Uterus (tissue), 3 donors: ENCODE measurements at regions not wholly inside any gene's neighbourhood (a gene's known extent, or its start where the extent isn't known, plus 50 kb on each side); places are given as distances from the start of the nearest gene placed in this dataset.

Experiments
- DNase-seq, 2 donors: peaks; one replicate each; pipeline ENCODE4 v3.0.0-alpha.2; 2019 to 2020
- H3K27ac ChIP-seq, 2 donors: fragments of 200-600 bp; sonication (generic); 1 replicate in 1 of 2; 2 replicates in 1 of 2; pipeline ENCODE4 v1.5.1; 2016 to 2018
- H3K27me3 ChIP-seq, 2 donors: fragments of 200-600 bp; sonication (generic); one replicate each; pipeline ENCODE4 v1.5.1; 2018 to 2019; ENCODE audit warnings: control low read depth in 1 of 2
- H3K36me3 ChIP-seq, 2 donors: fragments of 200-600 bp; sonication (generic); one replicate each; pipeline ENCODE4 v1.5.1; 2019; ENCODE audit warnings: control low read depth in 1 of 2
- H3K4me1 ChIP-seq, 2 donors: fragments of 200-600 bp; sonication (generic); one replicate each; pipeline ENCODE4 v1.5.1; 2018 to 2019; ENCODE audit warnings: control low read depth in 1 of 2
- H3K4me3 ChIP-seq, 2 donors: fragments of 200-600 bp; sonication (generic); 1 replicate in 1 of 2; 2 replicates in 1 of 2; pipeline ENCODE4 v1.5.1; 2018 to 2019; ENCODE audit warnings: mild to moderate bottlenecking in 1 of 2
- H3K9me3 ChIP-seq, 2 donors: fragments of 200-600 bp; sonication (generic); one replicate each; pipeline ENCODE4 v1.5.1; 2019; ENCODE audit warnings: control low read depth in 1 of 2
- POLR2A ChIP-seq, 2 donors: fragments of 450-650 bp; IDR thresholded peaks; one replicate each; pipeline ENCODE4 v1.6.1; 2016; ENCODE audit warnings: antibody characterized with exemption in 2 of 2, mild to moderate bottlenecking in 1 of 2, moderate library complexity in 1 of 2
- intact Hi-C: fragments of 100-400 bp; cut with DNase I; formaldehyde crosslinking; loops from one replicate; pipeline ENCODE4 v1.15.1; 2023; ENCODE audit warnings: low total_unique reads
- TF ChIP-seq, protein P1 (sequence below), 4 experiments: fragments of 200-600 bp in 2 of 4; fragments of 450-650 bp in 2 of 4; sonication (generic) in 2 of 4; IDR thresholded peaks; one replicate each; pipeline ENCODE4 v1.5.1; 2016 to 2019; ENCODE audit warnings: antibody characterized with exemption in 4 of 4, mild to moderate bottlenecking in 2 of 4, moderate library complexity in 1 of 4
- donor health status: DM: yes; HTN: yes; CAD: no.

DNA sequence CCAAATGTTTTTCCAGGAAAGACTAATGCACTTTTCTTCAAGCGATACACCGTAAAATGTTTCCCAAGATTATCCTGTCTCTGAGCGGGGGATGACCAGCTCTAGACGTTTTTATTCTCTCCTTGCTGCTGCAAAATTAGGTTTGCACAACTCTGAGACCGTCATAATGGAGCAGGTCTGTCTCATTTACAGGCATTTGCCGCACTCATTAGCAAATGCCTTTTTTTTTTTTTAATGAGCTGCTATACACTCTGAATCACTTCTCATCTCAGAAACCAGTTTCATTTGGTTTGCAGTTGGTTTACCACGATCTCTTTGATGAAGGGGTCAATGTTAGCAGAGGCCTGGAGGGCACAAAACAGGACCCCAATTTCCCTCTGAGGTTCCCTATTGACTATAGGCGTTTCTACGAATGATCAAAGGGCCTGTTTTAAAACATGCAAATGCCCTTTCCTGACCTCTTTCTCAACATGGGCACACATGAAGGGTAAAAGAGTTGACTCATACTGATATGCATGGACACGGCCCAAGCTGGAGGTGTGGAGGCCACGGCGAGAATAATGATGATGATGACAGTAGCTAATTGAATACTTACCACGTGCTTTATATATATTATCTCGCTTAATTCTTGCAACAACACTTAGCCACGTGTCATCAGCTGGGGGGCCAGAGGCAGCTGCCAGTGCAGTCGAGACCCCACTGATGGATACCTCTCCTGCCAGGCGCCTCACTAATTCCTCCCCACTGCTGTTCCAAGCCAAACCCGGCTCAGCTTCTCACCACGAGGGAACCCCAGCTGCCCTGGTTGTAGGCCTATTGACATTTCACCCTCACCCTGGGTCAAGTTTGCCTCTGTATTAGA lies 89.9 kb upstream of the PTCH1 start:
- H3K27ac ChIP-seq: peak overlapping the region in 1 of 2 donors; percentile 42
- H3K9me3 ChIP-seq: no peaks in the 10 kb centered on the region
- H3K4me1 ChIP-seq: no peaks in the 10 kb centered on the region
- no peaks in the 10 kb centered on the region for H3K27me3 ChIP-seq
- no peak overlapping the region for H3K4me3 ChIP-seq
- peak in 1 of 2 donors; percentile 27 for DNase-seq
- TF ChIP-seq, protein P1, sequence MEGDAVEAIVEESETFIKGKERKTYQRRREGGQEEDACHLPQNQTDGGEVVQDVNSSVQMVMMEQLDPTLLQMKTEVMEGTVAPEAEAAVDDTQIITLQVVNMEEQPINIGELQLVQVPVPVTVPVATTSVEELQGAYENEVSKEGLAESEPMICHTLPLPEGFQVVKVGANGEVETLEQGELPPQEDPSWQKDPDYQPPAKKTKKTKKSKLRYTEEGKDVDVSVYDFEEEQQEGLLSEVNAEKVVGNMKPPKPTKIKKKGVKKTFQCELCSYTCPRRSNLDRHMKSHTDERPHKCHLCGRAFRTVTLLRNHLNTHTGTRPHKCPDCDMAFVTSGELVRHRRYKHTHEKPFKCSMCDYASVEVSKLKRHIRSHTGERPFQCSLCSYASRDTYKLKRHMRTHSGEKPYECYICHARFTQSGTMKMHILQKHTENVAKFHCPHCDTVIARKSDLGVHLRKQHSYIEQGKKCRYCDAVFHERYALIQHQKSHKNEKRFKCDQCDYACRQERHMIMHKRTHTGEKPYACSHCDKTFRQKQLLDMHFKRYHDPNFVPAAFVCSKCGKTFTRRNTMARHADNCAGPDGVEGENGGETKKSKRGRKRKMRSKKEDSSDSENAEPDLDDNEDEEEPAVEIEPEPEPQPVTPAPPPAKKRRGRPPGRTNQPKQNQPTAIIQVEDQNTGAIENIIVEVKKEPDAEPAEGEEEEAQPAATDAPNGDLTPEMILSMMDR (IDR thresholded peaks at IDR 0.05): no peak
- no peak for TF ChIP-seq POLR2A (IDR thresholded peaks at IDR 0.05)
- H3K36me3 ChIP-seq: no peaks in the 10 kb centered on the region
- intact Hi-C loops: no loop called here

DNA sequence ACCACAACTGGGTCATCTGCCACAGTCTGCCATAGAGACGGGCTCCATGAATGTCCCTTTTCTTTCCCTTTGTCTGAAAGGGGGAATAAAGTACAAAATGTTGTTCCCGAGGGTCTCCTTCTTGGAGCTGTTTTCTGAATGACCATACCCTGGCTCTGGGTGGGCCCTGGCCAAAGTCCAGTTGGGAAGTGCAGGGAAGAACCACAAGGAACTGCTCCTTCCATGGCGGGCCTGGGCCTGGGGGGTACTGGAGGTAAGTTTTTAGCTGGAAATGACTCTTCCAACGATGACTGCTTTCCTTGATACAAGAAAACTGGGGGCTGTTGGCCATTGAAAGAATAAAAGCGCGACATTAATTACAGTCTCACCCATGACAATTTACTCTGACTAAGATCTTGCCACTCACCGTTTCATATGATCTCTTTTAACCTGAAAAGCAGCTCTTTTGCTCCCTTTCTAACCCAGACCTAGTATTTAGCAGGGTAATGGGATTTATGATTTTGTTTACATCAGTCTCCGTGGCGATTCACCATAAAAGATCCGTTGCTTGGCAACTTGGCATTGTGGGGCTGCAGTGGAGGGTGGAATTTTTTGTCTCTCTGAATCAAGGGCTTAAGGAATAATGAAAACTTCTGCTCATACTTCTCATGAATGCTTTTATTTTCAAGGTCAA lies 89.2 kb upstream of the PTCH1 start:
- H3K9me3 ChIP-seq: no peaks in the 10 kb centered on the region
- intact Hi-C loops: no loop called here
- no peaks in the 10 kb centered on the region for H3K27me3 ChIP-seq
- no peaks in the 10 kb centered on the region for H3K36me3 ChIP-seq
- no peak overlapping the region for H3K4me3 ChIP-seq
- peak overlapping the region in 1 of 2 donors; percentile 2 for H3K27ac ChIP-seq
- no peaks in the 10 kb centered on the region for H3K4me1 ChIP-seq
- DNase-seq: no peak
- no peak for TF ChIP-seq POLR2A (IDR thresholded peaks at IDR 0.05)
- TF ChIP-seq, protein P1 (IDR thresholded peaks at IDR 0.05): no peak

DNA sequence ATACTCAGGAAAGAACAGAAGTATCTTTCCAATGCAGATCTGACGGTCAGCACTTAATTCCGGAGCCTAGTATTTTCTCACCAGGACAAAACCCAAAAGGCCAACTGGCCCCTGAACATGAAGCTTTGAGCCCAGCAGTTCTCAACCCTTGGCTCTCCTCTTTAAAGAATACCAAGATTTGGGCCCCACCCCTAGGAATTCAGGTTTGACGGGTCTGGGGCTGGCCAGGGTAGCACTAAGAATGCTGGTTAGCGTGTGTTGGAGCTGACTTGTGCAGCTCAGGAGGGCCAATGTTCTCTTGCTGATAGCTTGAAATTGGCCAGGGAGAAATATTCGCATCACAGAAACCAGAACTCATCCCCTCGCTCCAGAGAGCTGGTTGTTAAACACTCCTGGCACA lies 88.3 kb upstream of the PTCH1 start:
- H3K4me3 ChIP-seq: no peak overlapping the region
- TF ChIP-seq POLR2A (IDR thresholded peaks at IDR 0.05): no peak
- TF ChIP-seq, protein P1 (IDR thresholded peaks at IDR 0.05): no peak
- H3K27ac ChIP-seq: no peak overlapping the region
- H3K9me3 ChIP-seq: no peaks in the 10 kb centered on the region
- no peaks in the 10 kb centered on the region for H3K36me3 ChIP-seq
- no peaks in the 10 kb centered on the region for H3K4me1 ChIP-seq
- H3K27me3 ChIP-seq: no peaks in the 10 kb centered on the region
- DNase-seq: no peak
- intact Hi-C loops: no loop called here

DNA sequence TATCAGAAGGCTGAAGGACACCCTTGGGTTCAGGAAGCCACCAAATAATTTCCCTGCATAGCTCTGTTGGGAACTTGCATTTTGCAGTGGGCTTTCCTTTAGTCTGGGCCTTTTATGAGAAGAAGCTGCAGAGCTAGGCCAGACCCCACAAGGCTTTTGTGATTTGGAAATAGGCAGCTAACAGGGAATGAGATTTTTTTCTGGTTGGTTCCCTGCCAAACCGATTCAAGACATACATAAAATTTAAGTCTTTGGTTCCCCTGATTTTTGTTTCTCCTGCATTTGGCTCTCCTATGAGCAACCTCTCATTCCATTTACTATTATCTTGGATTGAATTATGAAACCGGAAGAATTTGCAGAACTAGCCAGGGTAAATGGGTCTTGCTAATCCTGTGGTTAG lies 81.5 kb upstream of the PTCH1 start:
- Histone ChIP-seq H3K9me3 (no peaks in the 10 kb centered on the region), H3K27me3 (no peaks in the 10 kb centered on the region), H3K36me3 (no peaks in the 10 kb centered on the region), H3K4me3 (no peak overlapping the region), H3K27ac (no peak overlapping the region), H3K4me1 (no peaks in the 10 kb centered on the region)
- no peak for DNase-seq
- TF ChIP-seq POLR2A (IDR thresholded peaks at IDR 0.05): no peak
- TF ChIP-seq, protein P1 (IDR thresholded peaks at IDR 0.05): no peak
- intact Hi-C loops: no loop called here

DNA sequence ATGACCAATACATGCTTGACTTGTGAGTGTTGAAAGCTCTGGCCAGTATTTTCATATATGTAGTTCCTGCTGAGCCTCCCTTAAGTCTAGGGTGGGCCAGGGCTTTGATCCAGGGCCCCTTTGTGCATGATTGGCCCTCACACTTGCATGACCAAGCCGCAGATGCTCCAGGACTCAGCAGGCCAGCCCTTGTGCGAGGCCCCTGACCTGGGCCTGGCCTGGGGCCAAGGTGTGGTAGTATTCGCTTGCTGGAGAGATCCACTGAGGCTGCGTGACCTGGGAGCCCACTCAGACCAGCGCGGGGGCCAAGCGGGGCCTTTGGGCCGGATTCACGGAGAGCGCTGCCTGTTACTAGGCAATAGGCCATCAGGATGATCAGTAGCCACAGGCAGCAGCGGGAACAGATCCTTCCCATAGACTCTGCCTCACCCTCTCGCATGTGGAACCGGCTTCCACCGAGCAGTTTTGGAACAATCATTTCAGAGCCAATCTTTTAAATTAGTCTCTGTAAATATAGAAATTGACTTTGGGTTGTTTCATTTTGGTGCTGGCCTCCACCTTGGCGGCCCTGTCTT lies 79.0 kb upstream of the PTCH1 start:
- Histone ChIP-seq H3K36me3 (no peaks in the 10 kb centered on the region), H3K9me3 (no peaks in the 10 kb centered on the region), H3K27ac (no peak overlapping the region), H3K4me1 (no peaks in the 10 kb centered on the region), H3K27me3 (no peaks in the 10 kb centered on the region), H3K4me3 (no peak overlapping the region)
- no peak for DNase-seq
- intact Hi-C loops: no loop called here
- TF ChIP-seq, protein P1 (IDR thresholded peaks at IDR 0.05): no peak
